ENCODE measurements at regions not wholly inside any gene's neighbourhood (a gene's known extent, or its start where the extent isn't known, plus 50 kb on each side); places are given as distances from the start of the nearest gene placed in this dataset.

DNA sequence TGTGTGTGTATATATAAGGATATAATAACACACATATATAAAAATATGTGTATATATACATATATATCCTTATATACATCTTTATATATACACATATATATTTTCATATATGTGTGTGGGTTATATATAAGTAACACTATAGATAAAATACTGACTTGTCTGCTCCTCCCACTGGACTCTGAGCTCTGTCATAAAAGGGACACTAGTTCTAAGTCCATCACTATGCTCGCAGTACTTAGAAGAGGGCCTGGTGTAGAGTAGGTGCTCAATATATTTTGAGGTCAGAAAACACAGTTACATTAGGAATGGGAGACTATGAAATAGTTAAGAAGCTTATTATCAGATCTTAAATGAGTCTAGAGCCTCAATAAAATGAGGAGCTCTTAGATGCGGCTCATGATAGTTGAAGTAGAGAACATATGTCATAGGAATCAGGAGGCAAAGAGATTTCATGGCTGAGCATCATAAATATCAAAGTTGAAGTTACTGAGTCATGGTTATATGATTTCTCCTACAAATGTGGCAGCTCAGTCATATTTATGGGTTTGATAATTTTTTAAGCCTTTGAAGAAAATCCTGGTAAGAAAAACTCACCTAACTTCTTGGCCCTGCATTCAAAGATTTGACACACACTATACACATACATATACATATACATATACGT lies 371.2 kb upstream of the THBS1 start:
- WGBS, 2 donors, result 96 to 97% methylated on average over 3 of the region's 3 CpGs
- intact Hi-C loops (cut with DNase I; ENCODE audit: low total_unique reads), result no loop called here

DNA sequence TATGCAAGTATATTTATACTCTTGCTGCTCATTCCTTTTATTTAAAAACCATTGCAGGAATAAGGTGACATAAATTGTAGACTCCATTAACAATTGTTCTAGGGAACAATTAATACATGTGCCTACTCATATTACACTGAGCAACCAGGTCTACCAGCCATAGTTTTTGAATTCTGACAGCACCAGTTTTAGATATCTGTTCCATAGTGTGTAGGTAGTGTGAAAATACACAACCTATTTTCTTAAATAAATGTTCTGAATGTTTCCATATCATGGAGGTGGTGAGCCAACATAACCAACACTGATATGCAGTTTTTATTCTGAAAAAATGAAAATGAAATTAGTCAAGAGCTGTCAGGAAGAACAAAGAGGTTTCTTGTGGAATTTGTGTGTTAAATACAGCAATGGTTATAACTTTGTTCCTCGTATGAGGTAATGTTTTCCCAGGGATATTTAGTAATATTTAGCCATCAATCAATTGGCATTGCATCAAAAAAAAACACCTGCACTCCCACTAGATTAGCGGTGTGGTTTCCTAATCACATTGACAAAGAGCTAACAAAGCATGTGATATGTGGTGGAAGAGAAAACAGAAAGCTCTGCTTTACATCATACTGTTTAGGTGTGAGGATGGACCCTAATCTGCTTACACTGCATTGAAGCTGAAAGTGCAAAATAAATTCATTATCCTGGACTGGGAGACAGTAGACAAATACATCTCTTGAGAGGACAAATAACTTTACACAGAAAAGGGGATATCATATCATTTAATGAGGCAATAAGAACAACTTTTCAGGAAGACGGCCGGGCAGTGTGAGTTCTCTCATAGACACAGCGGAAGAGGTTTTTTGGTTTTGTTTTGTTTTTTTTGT lies 369.5 kb upstream of the THBS1 start:
- TF ChIP-seq POLR2A (IDR thresholded peaks at IDR 0.05), result no peak
- TF ChIP-seq, protein P1, sequence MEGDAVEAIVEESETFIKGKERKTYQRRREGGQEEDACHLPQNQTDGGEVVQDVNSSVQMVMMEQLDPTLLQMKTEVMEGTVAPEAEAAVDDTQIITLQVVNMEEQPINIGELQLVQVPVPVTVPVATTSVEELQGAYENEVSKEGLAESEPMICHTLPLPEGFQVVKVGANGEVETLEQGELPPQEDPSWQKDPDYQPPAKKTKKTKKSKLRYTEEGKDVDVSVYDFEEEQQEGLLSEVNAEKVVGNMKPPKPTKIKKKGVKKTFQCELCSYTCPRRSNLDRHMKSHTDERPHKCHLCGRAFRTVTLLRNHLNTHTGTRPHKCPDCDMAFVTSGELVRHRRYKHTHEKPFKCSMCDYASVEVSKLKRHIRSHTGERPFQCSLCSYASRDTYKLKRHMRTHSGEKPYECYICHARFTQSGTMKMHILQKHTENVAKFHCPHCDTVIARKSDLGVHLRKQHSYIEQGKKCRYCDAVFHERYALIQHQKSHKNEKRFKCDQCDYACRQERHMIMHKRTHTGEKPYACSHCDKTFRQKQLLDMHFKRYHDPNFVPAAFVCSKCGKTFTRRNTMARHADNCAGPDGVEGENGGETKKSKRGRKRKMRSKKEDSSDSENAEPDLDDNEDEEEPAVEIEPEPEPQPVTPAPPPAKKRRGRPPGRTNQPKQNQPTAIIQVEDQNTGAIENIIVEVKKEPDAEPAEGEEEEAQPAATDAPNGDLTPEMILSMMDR (IDR thresholded peaks at IDR 0.05), result no peak
- H3K4me3 ChIP-seq (ENCODE audit: low read depth, poor library complexity, severe bottlenecking), result no peak overlapping the region
- 79 to 83% methylated on average over 5 of the region's 5 CpGs for WGBS, 2 donors
- intact Hi-C loops (cut with DNase I; ENCODE audit: low total_unique reads), result no loop called here
- no peak for DNase-seq (ENCODE audit: low spot score in 2 of 2)

More for the DNA sequence above, 371.2 kb upstream of the THBS1 start:
- no peak overlapping the region for H3K4me3 ChIP-seq (ENCODE audit: low read depth, poor library complexity, severe bottlenecking)
- no peak for DNase-seq (ENCODE audit: low spot score in 2 of 2)
- TF ChIP-seq, protein P1 (IDR thresholded peaks at IDR 0.05), result no peak
- TF ChIP-seq POLR2A (IDR thresholded peaks at IDR 0.05), result no peak

DNA sequence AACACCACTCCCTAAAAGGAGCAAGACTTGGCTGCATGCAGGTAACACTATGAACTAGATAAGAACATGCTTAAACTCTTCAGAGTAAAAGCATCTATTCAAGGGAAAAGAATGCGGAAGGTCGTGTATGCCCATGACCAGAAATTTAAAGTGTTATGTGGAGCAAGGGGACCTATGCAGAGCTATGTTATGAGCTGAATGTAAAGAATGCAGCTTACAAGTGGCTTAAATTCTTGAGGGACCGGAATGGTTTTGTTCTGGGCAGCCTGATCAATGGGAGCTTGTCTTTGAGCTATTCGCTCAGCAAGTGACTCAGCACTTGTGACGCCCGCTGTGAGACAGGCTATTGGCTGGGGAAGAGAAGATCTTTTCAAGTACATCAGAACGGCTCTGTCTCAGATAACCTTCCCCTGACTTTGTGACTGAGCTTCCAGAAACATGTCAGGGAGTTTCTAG lies 367.5 kb upstream of the THBS1 start:
- no peak for TF ChIP-seq POLR2A (IDR thresholded peaks at IDR 0.05)
- TF ChIP-seq, protein P1 (IDR thresholded peaks at IDR 0.05), result no peak
- intact Hi-C loops (cut with DNase I; ENCODE audit: low total_unique reads), result no loop called here
- peak; percentile 27 to 85 for DNase-seq (ENCODE audit: low spot score in 2 of 2)
- WGBS, 2 donors, result 45 to 46% methylated on average over 7 of the region's 7 CpGs
- no peak overlapping the region for H3K4me3 ChIP-seq (ENCODE audit: low read depth, poor library complexity, severe bottlenecking)

DNA sequence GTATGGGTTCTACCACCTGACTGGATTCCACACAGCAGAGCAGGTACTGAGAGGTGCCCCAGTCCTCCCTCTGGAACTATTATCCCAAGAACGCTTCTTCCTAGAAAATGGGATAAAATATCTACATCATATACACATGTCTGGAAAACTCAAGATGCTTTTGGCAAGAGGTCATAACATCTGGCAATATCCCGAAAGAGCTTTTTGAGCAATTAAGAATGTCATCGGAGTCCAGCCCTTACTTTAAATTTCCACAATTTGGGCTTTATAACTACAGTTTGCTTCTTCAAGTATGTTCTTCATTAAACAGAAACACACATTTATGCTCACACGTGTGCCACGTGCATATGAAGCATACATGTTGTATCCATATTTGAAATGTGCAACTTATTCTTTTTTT lies 365.9 kb upstream of the THBS1 start:
- H3K4me3 ChIP-seq (ENCODE audit: low read depth, poor library complexity, severe bottlenecking), result no peak overlapping the region
- intact Hi-C loops (cut with DNase I; ENCODE audit: low total_unique reads), result no loop called here
- WGBS, 2 donors, result 64 to 71% methylated on average over 5 of the region's 5 CpGs
- DNase-seq (ENCODE audit: low spot score in 2 of 2), result no peak
- TF ChIP-seq, protein P1 (IDR thresholded peaks at IDR 0.05), result no peak
- TF ChIP-seq POLR2A (IDR thresholded peaks at IDR 0.05), result no peak

DNA sequence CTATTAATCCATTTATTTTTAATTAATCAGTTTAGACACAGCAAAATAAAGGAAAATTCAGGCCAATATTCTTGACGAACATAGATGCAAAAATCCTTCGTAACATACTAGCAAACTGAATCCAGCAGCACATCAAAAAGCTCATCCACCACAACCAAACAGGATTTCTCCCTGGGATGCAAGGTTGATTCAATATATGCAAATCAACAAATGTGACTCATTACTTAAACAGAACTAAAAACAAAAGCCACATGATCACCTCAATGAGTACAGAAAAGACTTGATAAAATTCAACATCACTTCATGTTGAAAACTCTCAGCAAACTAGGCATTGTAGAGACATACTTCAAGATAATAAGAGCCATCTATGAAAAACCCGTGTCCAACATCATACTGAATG lies 364.1 kb upstream of the THBS1 start:
- WGBS, 2 donors, result 90 to 93% methylated on average over 3 of the region's 3 CpGs
- H3K4me3 ChIP-seq (ENCODE audit: low read depth, poor library complexity, severe bottlenecking), result no peak overlapping the region
- DNase-seq (ENCODE audit: low spot score in 2 of 2), result no peak
- intact Hi-C loops (cut with DNase I; ENCODE audit: low total_unique reads), result no loop called here
- TF ChIP-seq POLR2A (IDR thresholded peaks at IDR 0.05), result no peak
- TF ChIP-seq, protein P1 (IDR thresholded peaks at IDR 0.05), result no peak

Data from lower leg skin (tissue), 4 donors.